Activated CD8-positive, alpha-beta T cell treated with anti-CD3 and anti-CD28 coated beads, Interleukin-2, amount 10 ng/mL, durations not matched to agents 7 days and 5 days (primary cell): ENCODE measurements at regions not wholly inside any gene's neighbourhood (a gene's known extent, or its start where the extent isn't known, plus 50 kb on each side); places are given as distances from the start of the nearest gene placed in this dataset.
"Not testable (repeated sequence)": the region's sequence is repeated elsewhere in the genome, so short reads cannot be mapped to it uniquely, and the experiment has no call there.

Source experiments
- ATAC-seq: fragments of 150-1000 bp; cut with Tn5 transposase; one replicate; pipeline ENCODE4 v1.10.0; 2021; ENCODE audit warnings: moderate library complexity
- CTCF ChIA-PET: fragments of 350-600 bp; sonication (Branson Sonifier 250); formaldehyde crosslinking; loops from one replicate; lab custom pipeline; 2021; ENCODE audit warnings: antibody characterized with exemption; lab: Charles Lee
- POLR2A ChIA-PET: fragments of 350-600 bp; sonication (Branson Sonifier 250); formaldehyde crosslinking; loops from one replicate; lab custom pipeline; 2021; ENCODE audit warnings: antibody characterized with exemption; lab: Charles Lee
- DNase-seq: peaks from one replicate; pipeline ENCODE4 v3.0.0-alpha.2; 2020
- H3K27ac Mint-ChIP-seq: one replicate; pipeline ENCODE4 v1.8.0; 2021; ENCODE audit warnings: mild to moderate bottlenecking, mixed read lengths
- H3K27me3 Mint-ChIP-seq: one replicate; pipeline ENCODE4 v1.8.0; 2021; ENCODE audit warnings: low read depth, mixed read lengths
- H3K36me3 Mint-ChIP-seq: one replicate; pipeline ENCODE4 v1.8.0; 2021; ENCODE audit warnings: low read depth, mixed read lengths
- H3K4me1 Mint-ChIP-seq: one replicate; pipeline ENCODE4 v1.8.0; 2021; ENCODE audit warnings: low read depth, mixed read lengths
- H3K4me3 Mint-ChIP-seq: one replicate; pipeline ENCODE4 v1.8.0; 2021; ENCODE audit warnings: mild to moderate bottlenecking, mixed read lengths
- H3K9me3 Mint-ChIP-seq: one replicate; pipeline ENCODE4 v1.8.0; 2022; ENCODE audit warnings: mixed read lengths; ENCODE audit not compliant: insufficient read depth

- DNase-seq (no peak), ATAC-seq (peak; percentile 36)
- Mint-ChIP-seq H3K4me1 (peaks cover 27% of the 10 kb centered on the region), H3K4me3 (no peak overlapping the region), H3K27ac (peak overlapping the region; percentile 44), H3K9me3 (no peaks in the 10 kb centered on the region), H3K36me3 (no peaks in the 10 kb centered on the region), H3K27me3 (peaks cover 27% of the 10 kb centered on the region)
- POLR2A ChIA-PET = interaction anchor here (0.9 kb wide), 1 partner anchor 126 kb away, joined by 3 read pairs; no protein-coding TSS in a partner anchor
- CTCF ChIA-PET = no interaction called here
Observed at GRCh38 chr10:3655528-3655927, 129.5 kb downstream of the KLF6 start.

DNA sequence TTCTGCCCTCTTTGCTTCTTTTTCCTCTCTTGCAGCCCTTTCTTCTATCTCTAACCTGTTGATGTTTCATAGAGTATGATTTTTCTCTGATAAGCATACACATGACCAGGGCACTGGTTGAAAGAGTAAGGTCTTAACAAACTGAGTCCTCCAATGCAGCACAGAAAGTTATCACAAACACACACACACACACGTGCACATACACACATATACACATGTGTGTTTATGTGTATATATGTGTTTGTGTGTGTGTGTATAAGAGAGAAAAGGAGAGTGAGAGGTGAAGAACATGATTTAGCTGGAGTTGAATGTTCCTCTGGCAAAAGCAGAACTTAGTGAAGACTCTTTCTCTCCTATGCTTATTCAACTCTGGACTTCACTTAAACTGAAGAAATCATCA, 130.0 kb downstream of the KLF6 start:
- POLR2A ChIA-PET = interaction anchor here (0.9 kb wide), 1 partner anchor 127 kb away, joined by 3 read pairs; no protein-coding TSS in a partner anchor
- no peak overlapping the region for H3K4me3 Mint-ChIP-seq
- ATAC-seq (no peak), DNase-seq (no peak)
- peaks cover 27% of the 10 kb centered on the region for H3K4me1 Mint-ChIP-seq
- H3K36me3 Mint-ChIP-seq = no peaks in the 10 kb centered on the region
- H3K27me3 Mint-ChIP-seq = peaks cover 33% of the 10 kb centered on the region
- H3K9me3 Mint-ChIP-seq = no peaks in the 10 kb centered on the region
- no peak overlapping the region for H3K27ac Mint-ChIP-seq
- CTCF ChIA-PET = no interaction called here

GRCh38 chr10:3654496-3654895, 130.5 kb downstream of the KLF6 start:
- Mint-ChIP-seq H3K4me3 (no peak overlapping the region), H3K9me3 (no peaks in the 10 kb centered on the region), H3K27me3 (peaks cover 37% of the 10 kb centered on the region), H3K4me1 (peaks cover 27% of the 10 kb centered on the region), H3K27ac (no peak overlapping the region), H3K36me3 (no peaks in the 10 kb centered on the region)
- ATAC-seq (no peak), DNase-seq (no peak)
- ChIA-PET POLR2A (no interaction called here), CTCF (no interaction called here)

DNA sequence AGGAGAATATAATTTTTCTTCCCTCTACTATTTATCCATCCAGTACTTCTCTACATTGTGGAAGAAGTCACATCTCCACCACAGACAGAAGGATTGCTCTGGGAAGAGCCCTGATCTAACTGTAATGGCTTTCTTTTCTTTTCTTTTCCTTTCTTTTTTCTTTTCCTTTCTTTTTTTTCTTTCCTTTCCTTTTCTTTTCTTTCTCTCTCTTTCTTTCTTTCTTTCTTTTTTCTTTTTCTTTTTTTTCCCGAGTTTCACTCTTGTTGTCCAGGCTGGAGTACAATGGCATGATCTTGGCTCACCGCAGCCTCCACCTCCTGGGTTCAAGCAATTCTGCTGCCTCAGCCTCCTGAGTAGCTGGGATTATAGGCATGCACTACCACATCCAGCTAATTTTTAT, 131.7 kb downstream of the KLF6 start:
- DNase-seq, H3K27ac Mint-ChIP-seq, POLR2A ChIA-PET, ATAC-seq, H3K9me3 Mint-ChIP-seq, H3K36me3 Mint-ChIP-seq: not testable (repeated sequence)
- CTCF ChIA-PET = interaction anchor here (0.7 to 1.5 kb wide), 2 partner anchors 12 to 104 kb away, joined by 3 to 4 read pairs; no protein-coding TSS in a partner anchor
- H3K4me1 Mint-ChIP-seq = peaks cover 24% of the 10 kb centered on the region
- peak overlapping the region; percentile 12 for H3K4me3 Mint-ChIP-seq
- peaks cover 43% of the 10 kb centered on the region for H3K27me3 Mint-ChIP-seq

DNA sequence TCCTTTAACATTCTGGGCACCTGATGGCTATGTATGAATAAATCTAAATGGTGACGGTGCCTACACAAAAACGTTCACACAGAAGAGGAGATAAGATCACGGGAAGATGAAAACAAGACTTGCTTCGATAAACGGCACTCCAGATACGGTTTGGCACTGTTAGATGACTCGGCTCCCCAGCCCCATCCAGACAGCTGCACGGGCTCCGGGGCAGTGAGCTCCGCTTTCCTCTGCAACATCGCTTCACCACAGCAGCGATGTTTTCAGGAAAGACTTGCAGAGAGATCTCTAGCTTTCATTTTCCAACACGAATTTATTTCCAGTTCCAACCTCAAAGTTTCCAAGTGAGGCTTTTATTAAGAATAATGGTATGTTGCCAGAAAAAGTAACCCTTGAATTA, 132.1 kb downstream of the KLF6 start:
- Mint-ChIP-seq H3K27me3 (peaks cover 43% of the 10 kb centered on the region), H3K4me3 (peak overlapping the region; percentile 42), H3K27ac (no peak overlapping the region), H3K4me1 (peaks cover 23% of the 10 kb centered on the region), H3K9me3 (no peaks in the 10 kb centered on the region), H3K36me3 (no peaks in the 10 kb centered on the region)
- ChIA-PET POLR2A (interaction anchor here (1.0 kb wide), 1 partner anchor 124 kb away, joined by 3 read pairs; no protein-coding TSS in a partner anchor), CTCF (interaction anchor here (0.7 to 1.5 kb wide), 2 partner anchors 12 to 103 kb away, joined by 3 to 4 read pairs; no protein-coding TSS in a partner anchor)
- ATAC-seq (peak; percentile 58), DNase-seq (no peak)

DNA sequence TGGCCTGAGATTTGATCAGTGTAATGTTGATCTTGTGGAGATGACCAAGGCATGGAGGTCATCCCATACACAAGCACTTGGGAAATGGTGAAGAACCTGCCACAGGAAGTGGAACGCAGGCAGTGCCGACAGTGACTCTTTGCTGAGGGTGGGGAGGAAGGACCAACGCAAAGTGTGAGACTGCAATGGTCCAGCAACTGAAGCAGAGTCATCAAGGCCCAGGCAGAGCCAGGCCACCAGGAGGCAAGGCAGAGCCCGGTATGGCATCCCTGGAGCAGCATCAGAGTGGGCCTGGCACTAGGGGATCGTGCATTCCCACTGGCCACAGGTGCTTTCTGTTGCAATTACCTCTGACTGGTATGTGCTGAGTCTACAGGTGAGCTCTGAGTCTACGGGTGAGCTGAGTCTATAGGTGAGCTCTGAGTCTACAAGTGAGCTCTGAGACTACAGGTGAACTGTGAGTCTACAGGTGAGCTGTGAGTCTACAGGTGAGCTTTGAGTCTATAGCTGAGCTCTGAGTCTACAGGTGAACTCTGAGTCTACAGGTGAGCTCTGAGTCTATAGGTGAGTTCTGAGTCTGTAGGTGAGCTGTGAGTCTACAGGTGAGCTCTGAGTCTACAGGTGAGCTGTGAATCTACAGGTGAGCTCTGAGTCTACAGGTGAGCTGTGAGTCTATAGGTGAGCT, 132.9 kb downstream of the KLF6 start:
- Mint-ChIP-seq H3K27me3 (peaks cover 43% of the 10 kb centered on the region), H3K4me1 (peaks cover 23% of the 10 kb centered on the region), H3K9me3 (no peaks in the 10 kb centered on the region), H3K27ac (no peak overlapping the region), H3K36me3 (no peaks in the 10 kb centered on the region), H3K4me3 (no peak overlapping the region)
- POLR2A ChIA-PET = interaction anchor here (0.8 to 1.0 kb wide), 2 partner anchors 112 to 125 kb away, joined by 3 read pairs; no protein-coding TSS in a partner anchor
- CTCF ChIA-PET = interaction anchor here (1.5 kb wide), 1 partner anchor 13 kb away, joined by 3 read pairs; no protein-coding TSS in a partner anchor
- no peak for ATAC-seq
- no peak for DNase-seq

DNA sequence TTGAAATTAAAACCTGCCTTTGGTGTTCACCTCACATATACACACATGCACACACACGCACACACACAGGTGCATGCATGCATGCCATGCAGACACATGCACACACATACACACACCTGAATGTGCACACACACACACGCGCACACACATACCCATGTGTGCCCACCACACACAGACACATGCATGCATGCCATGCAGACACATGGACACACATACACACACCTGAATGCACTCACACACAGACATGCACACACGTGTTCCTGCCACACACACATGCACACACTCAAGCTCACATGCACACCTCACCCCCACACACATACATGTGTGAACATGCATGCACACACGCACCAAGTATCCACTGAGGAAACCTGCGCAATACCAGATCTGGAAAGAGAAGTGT, 136.4 kb downstream of the KLF6 start:
- POLR2A ChIA-PET = no interaction called here
- Mint-ChIP-seq H3K36me3 (no peaks in the 10 kb centered on the region), H3K9me3 (no peaks in the 10 kb centered on the region), H3K4me1 (peaks cover 5% of the 10 kb centered on the region), H3K4me3 (no peak overlapping the region), H3K27me3 (peaks cover 31% of the 10 kb centered on the region), H3K27ac (no peak overlapping the region)
- ATAC-seq (no peak), DNase-seq (no peak)
- CTCF ChIA-PET = no interaction called here

- Mint-ChIP-seq H3K9me3 (no peaks in the 10 kb centered on the region), H3K27me3 (peaks cover 31% of the 10 kb centered on the region), H3K4me3 (no peak overlapping the region), H3K4me1 (peaks cover 5% of the 10 kb centered on the region), H3K27ac (no peak overlapping the region), H3K36me3 (no peaks in the 10 kb centered on the region)
- DNase-seq (no peak), ATAC-seq (no peak)
- POLR2A ChIA-PET = no interaction called here
- CTCF ChIA-PET = no interaction called here
Observed at GRCh38 chr10:3648170-3648569, 136.8 kb downstream of the KLF6 start.

GRCh38 chr10:3647074-3647473, 137.9 kb downstream of the KLF6 start:
- POLR2A ChIA-PET = no interaction called here
- Mint-ChIP-seq H3K27me3 (peaks cover 28% of the 10 kb centered on the region), H3K4me3 (no peak overlapping the region), H3K9me3 (no peaks in the 10 kb centered on the region), H3K36me3 (no peaks in the 10 kb centered on the region), H3K27ac (no peak overlapping the region), H3K4me1 (no peaks in the 10 kb centered on the region)
- no peak for ATAC-seq
- DNase-seq = no peak
- CTCF ChIA-PET = no interaction called here

- DNase-seq = no peak
- ChIA-PET CTCF (interaction anchor here (0.7 kb wide), 1 partner anchor 21 kb away, joined by 3 read pairs; no protein-coding TSS in a partner anchor), POLR2A (no interaction called here)
- no peak for ATAC-seq
- Mint-ChIP-seq H3K9me3 (no peaks in the 10 kb centered on the region), H3K36me3 (no peaks in the 10 kb centered on the region), H3K4me1 (peaks cover 3% of the 10 kb centered on the region), H3K27ac (no peak overlapping the region), H3K4me3 (no peak overlapping the region), H3K27me3 (peaks cover 19% of the 10 kb centered on the region)
Observed at GRCh38 chr10:3645406-3645805, 139.6 kb downstream of the KLF6 start.

- ATAC-seq = no peak
- Mint-ChIP-seq H3K27ac (no peak overlapping the region), H3K4me3 (no peak overlapping the region), H3K36me3 (no peaks in the 10 kb centered on the region), H3K9me3 (no peaks in the 10 kb centered on the region), H3K4me1 (peaks cover 3% of the 10 kb centered on the region), H3K27me3 (peaks cover 5% of the 10 kb centered on the region)
- DNase-seq = no peak
- ChIA-PET CTCF (no interaction called here), POLR2A (no interaction called here)
Observed at GRCh38 chr10:3640816-3641215, 144.2 kb downstream of the KLF6 start.

- Mint-ChIP-seq H3K4me1 (peaks cover 3% of the 10 kb centered on the region), H3K9me3 (no peaks in the 10 kb centered on the region), H3K27ac (no peak overlapping the region), H3K36me3 (no peaks in the 10 kb centered on the region), H3K27me3 (peaks cover 3% of the 10 kb centered on the region), H3K4me3 (no peak overlapping the region)
- no peak for DNase-seq
- ChIA-PET CTCF (interaction anchor here (0.7 kb wide), 1 partner anchor 906 kb away, joined by 3 read pairs; no protein-coding TSS in a partner anchor), POLR2A (no interaction called here)
- no peak for ATAC-seq
Observed at GRCh38 chr10:3639546-3639945, 145.5 kb downstream of the KLF6 start.
